Stimulated activated CD8-positive, alpha-beta memory T cell treated with anti-CD3 and anti-CD28 coated beads, Interleukin-2, amount 100 ng/mL, for 48 hours (primary cell): ENCODE measurements at regions not wholly inside any gene's neighbourhood (a gene's known extent, or its start where the extent isn't known, plus 50 kb on each side); places are given as distances from the start of the nearest gene placed in this dataset.
"Not testable (repeated sequence)": the region's sequence is repeated elsewhere in the genome, so short reads cannot be mapped to it uniquely, and the experiment has no call there.

Source experiments
- DNase-seq, 2 donors: peaks; one replicate each; pipeline ENCODE4 v3.0.0-alpha.2; 2020; ENCODE audit warnings: low read depth in 2 of 2

GRCh38 chr13:107916902-107917301 is 298.4 kb downstream of the LIG4 start:
- not testable (repeated sequence) for DNase-seq

DNA sequence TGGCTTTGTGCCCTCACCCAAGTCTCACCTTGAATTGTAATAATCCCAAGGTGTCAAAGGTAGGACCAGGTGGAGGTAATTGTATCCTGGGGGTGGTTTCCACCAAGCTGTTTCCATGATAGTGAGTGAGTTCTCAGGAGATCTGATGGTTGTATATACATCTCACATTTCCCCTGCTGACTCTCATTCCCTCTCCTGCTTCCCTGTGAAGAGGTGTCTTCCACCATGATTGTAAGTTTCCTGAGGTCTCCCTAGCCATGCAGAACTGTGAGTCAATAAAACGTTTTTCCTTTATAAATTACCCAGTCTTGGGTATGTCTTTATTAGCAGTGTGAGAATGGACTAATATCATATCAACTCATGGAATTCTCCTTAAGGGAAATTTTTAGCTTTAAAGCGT is 302.6 kb downstream of the LIG4 start:
- no peak for DNase-seq

DNA sequence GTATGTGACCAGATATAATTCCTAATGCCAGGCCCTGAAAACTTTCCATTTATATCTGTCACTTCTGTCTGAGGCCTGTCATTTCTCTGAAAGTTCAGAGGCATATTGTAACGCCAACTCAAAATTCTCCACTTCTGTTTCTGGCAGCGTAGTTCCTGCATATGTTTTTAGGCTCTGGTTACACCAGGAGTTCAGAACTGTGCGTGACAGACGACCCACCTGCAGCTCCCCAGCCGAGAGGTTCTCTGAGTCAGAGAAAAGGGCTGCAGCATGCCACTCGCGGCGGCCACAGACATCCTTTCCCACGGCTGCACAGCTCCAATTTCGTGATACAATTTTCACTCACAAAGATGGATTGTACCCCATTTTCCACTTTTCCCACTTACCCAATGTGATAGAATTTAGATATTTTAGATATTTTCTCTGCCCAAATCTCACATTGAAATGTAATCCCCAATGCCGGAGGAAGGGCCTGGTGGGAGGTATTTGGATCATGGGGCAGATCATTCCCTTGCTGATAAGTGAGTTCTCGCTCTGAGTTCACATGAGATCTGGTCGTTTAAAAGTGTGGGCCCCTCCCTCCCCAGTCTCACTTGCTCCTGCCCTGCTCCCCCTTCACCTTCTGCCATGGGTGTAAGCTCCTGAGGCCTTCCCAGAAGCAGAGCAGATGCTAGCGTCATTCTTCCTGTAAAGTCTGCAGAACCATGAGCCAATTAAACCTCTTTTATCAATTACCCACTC is 308.1 kb downstream of the LIG4 start:
- DNase-seq, result no peak

DNA sequence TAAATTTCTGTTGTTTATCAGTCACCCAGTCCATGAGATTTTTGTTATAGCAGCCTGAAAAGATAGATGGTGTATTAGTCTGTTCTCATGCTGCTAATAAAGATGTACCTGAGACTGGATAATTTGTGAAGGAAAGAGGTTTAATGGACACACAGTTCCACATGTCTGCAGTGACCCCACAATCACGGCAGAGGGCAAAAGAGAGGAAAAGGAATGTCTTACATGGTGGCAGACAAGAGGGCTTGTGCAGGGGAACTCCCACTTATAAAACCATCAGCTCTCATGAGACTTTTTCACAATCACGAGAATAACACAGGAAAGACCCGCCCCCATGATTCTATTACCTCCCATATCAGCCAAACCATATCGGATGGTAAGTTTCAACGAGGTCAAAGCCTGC is 309.2 kb downstream of the LIG4 start:
- no peak for DNase-seq

DNA sequence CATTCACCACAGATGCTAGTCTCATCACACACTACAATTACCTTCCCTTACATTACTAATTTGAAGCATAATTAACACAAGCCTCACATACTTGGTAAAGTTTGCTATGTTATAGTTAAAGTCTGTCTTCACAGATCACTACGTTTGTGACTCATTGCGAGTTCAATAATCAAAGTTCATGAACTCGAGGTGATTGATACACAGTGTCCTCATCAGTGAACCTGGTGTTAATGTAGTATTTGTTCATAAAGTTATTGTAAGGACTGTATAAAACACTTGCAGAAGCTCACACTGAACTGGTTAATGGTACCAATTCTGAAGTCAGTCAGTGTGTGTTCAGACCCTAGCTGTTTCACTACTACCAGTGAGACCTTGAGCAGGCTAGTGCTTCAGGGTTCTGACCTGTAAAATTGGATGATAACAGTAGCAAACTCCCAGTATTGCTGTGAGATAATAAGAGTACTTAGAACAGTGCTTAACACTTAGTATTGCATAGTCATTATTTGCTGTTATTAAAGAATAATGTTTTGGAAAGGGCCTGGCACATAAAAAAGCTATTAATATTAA is 313.3 kb downstream of the LIG4 start:
- DNase-seq, result no peak

DNA sequence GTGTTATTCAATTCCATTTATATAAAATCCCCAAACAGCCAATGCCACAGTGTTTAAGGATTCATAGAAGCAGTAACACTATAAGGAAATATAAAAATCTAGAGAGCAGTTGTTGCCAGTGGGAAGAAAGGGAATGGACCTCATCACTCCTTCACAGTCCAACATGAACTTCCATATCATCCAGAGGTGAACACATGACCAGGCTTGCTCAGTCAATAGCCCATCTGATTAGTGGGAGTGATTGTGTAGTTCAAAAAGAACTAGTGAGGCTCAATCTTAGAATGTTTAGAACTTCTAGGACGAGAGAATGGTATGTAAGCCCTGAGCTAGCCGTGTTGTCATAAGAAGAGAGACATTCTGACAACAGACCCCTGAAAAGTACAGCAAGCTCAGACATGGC is 314.1 kb downstream of the LIG4 start:
- DNase-seq, result no peak

DNA sequence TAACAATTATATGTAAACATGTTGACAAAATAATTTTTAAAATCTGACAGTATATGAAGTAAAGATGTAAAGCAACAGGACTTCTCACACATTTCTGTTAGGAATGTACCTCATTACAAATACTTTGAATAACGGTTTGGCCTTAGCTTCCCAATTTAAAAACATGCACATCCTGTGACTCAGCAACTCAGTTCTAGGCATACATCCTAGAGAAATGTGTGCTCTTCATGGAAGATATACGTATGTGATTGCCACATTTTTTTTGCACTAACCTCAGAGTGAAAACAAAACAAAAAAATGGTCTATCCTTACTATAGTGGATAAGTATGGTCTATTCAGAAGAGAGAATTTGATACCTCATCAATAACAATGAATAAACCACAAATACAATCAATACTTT is 314.6 kb downstream of the LIG4 start:
- DNase-seq, result no peak

DNA sequence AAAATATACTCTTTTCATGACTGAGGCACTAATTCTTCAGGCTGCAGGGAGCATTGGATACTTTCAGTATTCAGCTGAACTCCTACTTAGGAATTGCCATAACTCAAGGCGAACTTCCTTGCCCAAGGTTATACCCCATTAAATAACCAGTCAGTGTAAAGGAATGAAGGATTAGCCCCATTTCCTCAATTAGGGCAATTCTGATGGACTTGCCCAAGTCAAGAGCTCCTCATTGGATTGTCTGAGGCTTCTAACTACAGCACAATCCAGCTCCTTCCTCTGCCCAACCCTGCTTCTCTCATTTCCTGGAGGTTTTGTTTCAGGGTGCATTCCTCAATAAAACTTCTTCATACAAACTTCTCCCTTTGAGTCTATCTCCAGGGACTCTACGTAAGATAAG is 329.2 kb downstream of the LIG4 start:
- DNase-seq, result no peak

GRCh38 chr13:107884564-107884963 is 330.8 kb downstream of the LIG4 start:
- no peak for DNase-seq

GRCh38 chr13:107883561-107884175 is 331.7 kb downstream of the LIG4 start:
- no peak for DNase-seq

GRCh38 chr13:107882708-107883560 is 332.4 kb downstream of the LIG4 start:
- DNase-seq, result no peak

GRCh38 chr13:107881362-107881761 is 334.0 kb downstream of the LIG4 start:
- no peak for DNase-seq

DNA sequence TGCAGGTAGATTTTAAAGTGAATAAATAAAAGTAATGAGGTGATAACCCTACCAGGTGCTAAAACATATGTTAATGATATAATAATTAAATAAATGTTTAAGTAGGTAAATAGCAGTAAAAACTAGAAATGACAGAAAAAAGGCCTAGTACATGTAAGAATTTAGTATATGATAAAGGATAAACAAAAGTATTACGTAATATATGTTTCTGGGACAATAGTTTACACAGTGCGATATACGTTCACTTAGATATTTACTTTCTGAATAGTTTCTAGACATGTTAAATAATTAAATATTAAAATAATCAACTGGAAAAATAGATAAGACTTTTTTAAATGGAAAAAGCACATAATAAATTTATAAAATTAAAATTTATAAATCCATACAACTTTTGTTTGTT is 340.9 kb downstream of the LIG4 start:
- DNase-seq, result no peak

GRCh38 chr13:107873926-107874325 is 341.4 kb downstream of the LIG4 start:
- DNase-seq, result no peak

- DNase-seq, result no peak
Measured at GRCh38 chr13:107870400-107870799, 344.9 kb downstream of the LIG4 start.

- DNase-seq, result no peak
Measured at GRCh38 chr13:107867701-107868661, 347.4 kb downstream of the LIG4 start.

DNA sequence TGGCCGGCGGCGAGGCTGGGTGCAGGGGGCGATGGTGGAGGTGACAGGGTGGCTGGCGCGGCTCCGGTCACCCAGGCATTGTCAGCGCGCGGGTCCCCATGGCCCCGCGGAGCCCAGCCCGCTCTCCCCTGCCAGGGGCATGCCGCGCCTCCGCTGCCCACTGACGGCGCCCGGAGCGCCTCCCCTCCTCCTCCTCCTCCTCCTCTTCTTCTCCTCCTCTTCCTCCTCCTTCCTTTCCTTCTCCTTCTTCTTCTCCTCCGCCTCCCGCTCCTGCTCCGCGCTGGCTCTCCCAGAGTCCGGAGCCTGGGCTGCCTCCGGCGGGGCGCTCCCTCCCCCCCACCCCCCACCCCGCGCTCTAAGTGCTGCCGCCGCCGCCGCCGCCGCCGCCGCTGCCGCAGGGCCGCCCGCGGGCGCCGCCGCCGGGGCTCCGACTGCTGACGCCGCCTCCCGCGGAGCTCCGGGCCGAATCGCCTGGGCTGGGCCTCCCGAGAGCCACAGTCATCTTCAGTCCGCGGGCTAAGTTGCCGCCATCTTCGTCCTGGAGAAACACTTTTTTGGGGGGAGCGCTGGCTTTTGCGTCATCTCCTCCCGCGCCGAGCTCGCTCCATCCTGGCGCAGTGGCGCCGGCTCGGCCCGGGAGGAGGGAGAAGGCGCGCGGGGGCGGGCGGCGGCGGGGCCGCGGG is 348.3 kb downstream of the LIG4 start:
- no peak for DNase-seq

- no peak for DNase-seq
Measured at GRCh38 chr13:107866032-107866940, 349.1 kb downstream of the LIG4 start.

DNA sequence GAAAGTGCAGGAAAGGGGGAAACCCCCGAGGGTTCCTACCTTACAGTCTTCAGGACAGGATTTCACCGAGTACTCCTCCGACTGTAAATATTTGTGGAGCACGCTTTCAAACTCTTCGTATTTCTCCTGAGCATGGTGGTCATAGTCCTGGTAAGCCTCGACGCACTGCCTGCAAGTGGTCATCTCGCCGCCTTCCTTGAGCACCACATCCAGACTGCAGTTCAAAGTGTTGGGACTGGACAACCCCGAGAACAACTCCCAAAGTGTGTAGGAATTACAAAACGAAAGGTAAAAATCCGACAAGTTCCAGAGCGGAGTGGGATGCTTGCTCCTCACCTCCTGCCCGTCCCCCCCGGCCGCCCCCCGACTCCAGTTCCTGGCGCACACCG is 349.7 kb downstream of the LIG4 start:
- no peak for DNase-seq

GRCh38 chr13:107865318-107865575 is 350.1 kb downstream of the LIG4 start:
- no peak for DNase-seq
